ENCODE measurements at regions not wholly inside any gene's neighbourhood (a gene's known extent, or its start where the extent isn't known, plus 50 kb on each side); places are given as distances from the start of the nearest gene placed in this dataset.
A peak's percentile ranks its signal among the peaks of the same experiment; 100 is the strongest.

GRCh38 chr9:90303655-90304054, 339.0 kb downstream of the DIRAS2 start:
- H3K18ac ChIP-seq (ENCODE audit: low read length) = no peak overlapping the region
- H2AFZ ChIP-seq (ENCODE audit: insufficient read depth, low read length, poor library complexity) = no peak overlapping the region
- no peak overlapping the region for H2AK5ac ChIP-seq (ENCODE audit: low read length)
- DNase-seq = no peak
- no peak overlapping the region for H3K4ac ChIP-seq (ENCODE audit: low read depth, low read length)
- H4K8ac ChIP-seq (ENCODE audit: low read depth, low read length) = no peak overlapping the region
- no peak overlapping the region for H3K27ac ChIP-seq (ENCODE audit: low read depth, low read length)
- H3K9ac ChIP-seq (ENCODE audit: low read length) = no peak overlapping the region
- peaks cover 0 to 4% of the 10 kb centered on the region in 2 experiments for H3K4me1 ChIP-seq (ENCODE audit: control insufficient read depth in 1 of 2, insufficient read depth in 2 of 2, low read length in 2 of 2)
- H2BK5ac ChIP-seq (ENCODE audit: low read depth, low read length, poor library complexity) = no peak overlapping the region
- no peak overlapping the region for H3K23ac ChIP-seq (ENCODE audit: low read length)
- no peak overlapping the region for H4K91ac ChIP-seq (ENCODE audit: low read depth, low read length)
- no peaks in the 10 kb centered on the region for H3K9me3 ChIP-seq (ENCODE audit: insufficient read depth, low read depth, low read length)
- no peak overlapping the region for H3K4me3 ChIP-seq (ENCODE audit: low read depth, low read length)
- no peak overlapping the region for H4K12ac ChIP-seq (ENCODE audit: low read depth, low read length)
- no peaks in the 10 kb centered on the region for H3K27me3 ChIP-seq (ENCODE audit: insufficient read depth, low read length)
- H2BK12ac ChIP-seq (ENCODE audit: low read length) = no peak overlapping the region
- no peaks in the 10 kb centered on the region for H3K79me1 ChIP-seq (ENCODE audit: low read length)
- no peaks in the 10 kb centered on the region for H3K79me2 ChIP-seq (ENCODE audit: control insufficient read depth, insufficient read depth, low read length, poor library complexity)
- no peak overlapping the region for H2BK120ac ChIP-seq (ENCODE audit: insufficient read depth, low read length, poor library complexity)
- H3K4me2 ChIP-seq (ENCODE audit: low read length) = no peak overlapping the region
- H3K36me3 ChIP-seq (ENCODE audit: control insufficient read depth in 1 of 2, insufficient read depth in 2 of 2, low read length in 2 of 2) = no peaks in the 10 kb centered on the region
- H3K14ac ChIP-seq (ENCODE audit: low read length) = no peak overlapping the region
- WGBS (ENCODE audit: extremely low coverage, insufficient coverage, insufficient read length) = no CpG with 5 or more reads among the region's 4 CpGs

- Histone ChIP-seq H3K9ac (ENCODE audit: low read length) (no peak overlapping the region), H2BK12ac (ENCODE audit: low read length) (no peak overlapping the region), H3K79me2 (ENCODE audit: control insufficient read depth, insufficient read depth, low read length, poor library complexity) (no peaks in the 10 kb centered on the region), H3K4me2 (ENCODE audit: low read length) (no peak overlapping the region), H4K91ac (ENCODE audit: low read depth, low read length) (no peak overlapping the region), H2AFZ (ENCODE audit: insufficient read depth, low read length, poor library complexity) (no peak overlapping the region), H3K14ac (ENCODE audit: low read length) (no peak overlapping the region), H3K79me1 (ENCODE audit: low read length) (no peaks in the 10 kb centered on the region), H3K27ac (ENCODE audit: low read depth, low read length) (no peak overlapping the region), H3K18ac (ENCODE audit: low read length) (no peak overlapping the region), H3K4ac (ENCODE audit: low read depth, low read length) (no peak overlapping the region), H2AK5ac (ENCODE audit: low read length) (no peak overlapping the region), H3K4me1 (ENCODE audit: control insufficient read depth in 1 of 2, insufficient read depth in 2 of 2, low read length in 2 of 2) (peaks cover 0 to 4% of the 10 kb centered on the region in 2 experiments), H3K9me3 (ENCODE audit: insufficient read depth, low read depth, low read length) (peaks cover 1% of the 10 kb centered on the region), H3K36me3 (ENCODE audit: control insufficient read depth in 1 of 2, insufficient read depth in 2 of 2, low read length in 2 of 2) (no peaks in the 10 kb centered on the region), H3K27me3 (ENCODE audit: insufficient read depth, low read length) (no peaks in the 10 kb centered on the region), H3K4me3 (ENCODE audit: low read depth, low read length) (no peak overlapping the region), H2BK120ac (ENCODE audit: insufficient read depth, low read length, poor library complexity) (no peak overlapping the region), H2BK5ac (ENCODE audit: low read depth, low read length, poor library complexity) (no peak overlapping the region), H4K8ac (ENCODE audit: low read depth, low read length) (no peak overlapping the region), H4K12ac (ENCODE audit: low read depth, low read length) (no peak overlapping the region), H3K23ac (ENCODE audit: low read length) (no peak overlapping the region)
- WGBS (ENCODE audit: extremely low coverage, insufficient coverage, insufficient read length) = no CpG with 5 or more reads among the region's 11 CpGs
- no peak for DNase-seq
Observed at GRCh38 chr9:90306158-90306557, 336.5 kb downstream of the DIRAS2 start.

GRCh38 chr9:90307167-90307833, 335.3 kb downstream of the DIRAS2 start:
- Histone ChIP-seq H2BK5ac (ENCODE audit: low read depth, low read length, poor library complexity) (no peak overlapping the region), H3K9me3 (ENCODE audit: insufficient read depth, low read depth, low read length) (peaks cover 1% of the 10 kb centered on the region), H2AFZ (ENCODE audit: insufficient read depth, low read length, poor library complexity) (no peak overlapping the region), H3K27me3 (ENCODE audit: insufficient read depth, low read length) (no peaks in the 10 kb centered on the region), H3K79me1 (ENCODE audit: low read length) (no peaks in the 10 kb centered on the region), H2BK120ac (ENCODE audit: insufficient read depth, low read length, poor library complexity) (no peak overlapping the region), H4K8ac (ENCODE audit: low read depth, low read length) (no peak overlapping the region), H3K4me1 (ENCODE audit: control insufficient read depth in 1 of 2, insufficient read depth in 2 of 2, low read length in 2 of 2) (peaks cover 0 to 4% of the 10 kb centered on the region in 2 experiments), H4K91ac (ENCODE audit: low read depth, low read length) (no peak overlapping the region), H3K23ac (ENCODE audit: low read length) (no peak overlapping the region), H2AK5ac (ENCODE audit: low read length) (no peak overlapping the region), H3K4me2 (ENCODE audit: low read length) (no peak overlapping the region), H3K27ac (ENCODE audit: low read depth, low read length) (no peak overlapping the region), H2BK12ac (ENCODE audit: low read length) (no peak overlapping the region), H3K79me2 (ENCODE audit: control insufficient read depth, insufficient read depth, low read length, poor library complexity) (no peaks in the 10 kb centered on the region), H3K36me3 (ENCODE audit: control insufficient read depth in 1 of 2, insufficient read depth in 2 of 2, low read length in 2 of 2) (no peaks in the 10 kb centered on the region), H3K4ac (ENCODE audit: low read depth, low read length) (no peak overlapping the region), H3K4me3 (ENCODE audit: low read depth, low read length) (no peak overlapping the region), H4K12ac (ENCODE audit: low read depth, low read length) (no peak overlapping the region), H3K14ac (ENCODE audit: low read length) (no peak overlapping the region), H3K18ac (ENCODE audit: low read length) (no peak overlapping the region), H3K9ac (ENCODE audit: low read length) (no peak overlapping the region)
- DNase-seq = peak; percentile 66 to 75
- no CpG with 5 or more reads among the region's 4 CpGs for WGBS (ENCODE audit: extremely low coverage, insufficient coverage, insufficient read length)

GRCh38 chr9:90307891-90308290, 334.7 kb downstream of the DIRAS2 start:
- H3K4ac ChIP-seq (ENCODE audit: low read depth, low read length) = no peak overlapping the region
- no peak overlapping the region for H2AK5ac ChIP-seq (ENCODE audit: low read length)
- H3K27ac ChIP-seq (ENCODE audit: low read depth, low read length) = no peak overlapping the region
- no peaks in the 10 kb centered on the region for H3K36me3 ChIP-seq (ENCODE audit: control insufficient read depth in 1 of 2, insufficient read depth in 2 of 2, low read length in 2 of 2)
- H4K91ac ChIP-seq (ENCODE audit: low read depth, low read length) = no peak overlapping the region
- H3K23ac ChIP-seq (ENCODE audit: low read length) = no peak overlapping the region
- no peak overlapping the region for H3K4me3 ChIP-seq (ENCODE audit: low read depth, low read length)
- H3K79me1 ChIP-seq (ENCODE audit: low read length) = no peaks in the 10 kb centered on the region
- H2BK12ac ChIP-seq (ENCODE audit: low read length) = no peak overlapping the region
- no peak overlapping the region for H2BK5ac ChIP-seq (ENCODE audit: low read depth, low read length, poor library complexity)
- H3K4me1 ChIP-seq (ENCODE audit: control insufficient read depth in 1 of 2, insufficient read depth in 2 of 2, low read length in 2 of 2) = peaks cover 0 to 4% of the 10 kb centered on the region in 2 experiments
- no peak overlapping the region for H3K14ac ChIP-seq (ENCODE audit: low read length)
- H3K27me3 ChIP-seq (ENCODE audit: insufficient read depth, low read length) = no peaks in the 10 kb centered on the region
- DNase-seq = no peak
- peaks cover 1% of the 10 kb centered on the region for H3K9me3 ChIP-seq (ENCODE audit: insufficient read depth, low read depth, low read length)
- H3K18ac ChIP-seq (ENCODE audit: low read length) = no peak overlapping the region
- no peak overlapping the region for H4K8ac ChIP-seq (ENCODE audit: low read depth, low read length)
- H2BK120ac ChIP-seq (ENCODE audit: insufficient read depth, low read length, poor library complexity) = no peak overlapping the region
- WGBS (ENCODE audit: extremely low coverage, insufficient coverage, insufficient read length) = no CpG with 5 or more reads among the region's 4 CpGs
- no peak overlapping the region for H3K9ac ChIP-seq (ENCODE audit: low read length)
- H4K12ac ChIP-seq (ENCODE audit: low read depth, low read length) = no peak overlapping the region
- H3K79me2 ChIP-seq (ENCODE audit: control insufficient read depth, insufficient read depth, low read length, poor library complexity) = no peaks in the 10 kb centered on the region
- H3K4me2 ChIP-seq (ENCODE audit: low read length) = no peak overlapping the region
- no peak overlapping the region for H2AFZ ChIP-seq (ENCODE audit: insufficient read depth, low read length, poor library complexity)
